Stomach (tissue), 4 donors: ENCODE measurements at regions not wholly inside any gene's neighbourhood (a gene's known extent, or its start where the extent isn't known, plus 50 kb on each side); places are given as distances from the start of the nearest gene placed in this dataset.

Experiments used
- POLR2A ChIP-seq, 4 donors: fragments of 450-650 bp; IDR thresholded peaks; one replicate each; pipeline ENCODE4 v1.6.1; 2016; ENCODE audit warnings: antibody characterized with exemption in 4 of 4, control low read depth in 2 of 4, mild to moderate bottlenecking in 1 of 4, moderate library complexity in 1 of 4
- POLR2AphosphoS5 ChIP-seq, 3 donors: sonication (generic); formaldehyde crosslinking; IDR thresholded peaks; one replicate each; pipeline ENCODE4 v1.6.1; 2016; ENCODE audit warnings: antibody characterized with exemption in 3 of 3
- TF ChIP-seq, protein P1 (sequence below), 7 experiments: fragments of 450-650 bp in 4 of 7; fragments of 200-600 bp in 3 of 7; sonication (generic) in 3 of 7; IDR thresholded peaks; one replicate each; pipeline ENCODE4 v1.5.1; 2016 to 2019; ENCODE audit warnings: antibody characterized with exemption in 7 of 7, control low read depth in 2 of 7, mild to moderate bottlenecking in 1 of 7

DNA sequence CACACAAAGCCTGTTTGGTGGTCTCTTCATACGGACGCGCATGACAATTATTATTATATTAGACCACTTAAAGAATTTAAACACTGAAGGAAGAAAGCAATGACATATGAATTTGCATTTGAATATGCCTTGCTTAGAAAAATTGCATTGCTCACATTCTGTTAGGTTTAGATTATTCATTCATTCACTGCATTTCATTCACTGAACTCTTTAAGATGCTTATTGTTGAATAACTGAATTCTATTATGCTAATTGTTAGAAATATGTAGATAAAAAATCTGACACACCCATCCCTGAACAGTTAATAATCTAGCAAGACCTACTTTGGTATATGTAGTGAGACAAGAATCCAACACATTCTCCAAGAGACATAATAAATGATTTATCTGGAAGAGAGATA, 94.4 kb upstream of the PEX5L start:
- TF ChIP-seq, protein P1, sequence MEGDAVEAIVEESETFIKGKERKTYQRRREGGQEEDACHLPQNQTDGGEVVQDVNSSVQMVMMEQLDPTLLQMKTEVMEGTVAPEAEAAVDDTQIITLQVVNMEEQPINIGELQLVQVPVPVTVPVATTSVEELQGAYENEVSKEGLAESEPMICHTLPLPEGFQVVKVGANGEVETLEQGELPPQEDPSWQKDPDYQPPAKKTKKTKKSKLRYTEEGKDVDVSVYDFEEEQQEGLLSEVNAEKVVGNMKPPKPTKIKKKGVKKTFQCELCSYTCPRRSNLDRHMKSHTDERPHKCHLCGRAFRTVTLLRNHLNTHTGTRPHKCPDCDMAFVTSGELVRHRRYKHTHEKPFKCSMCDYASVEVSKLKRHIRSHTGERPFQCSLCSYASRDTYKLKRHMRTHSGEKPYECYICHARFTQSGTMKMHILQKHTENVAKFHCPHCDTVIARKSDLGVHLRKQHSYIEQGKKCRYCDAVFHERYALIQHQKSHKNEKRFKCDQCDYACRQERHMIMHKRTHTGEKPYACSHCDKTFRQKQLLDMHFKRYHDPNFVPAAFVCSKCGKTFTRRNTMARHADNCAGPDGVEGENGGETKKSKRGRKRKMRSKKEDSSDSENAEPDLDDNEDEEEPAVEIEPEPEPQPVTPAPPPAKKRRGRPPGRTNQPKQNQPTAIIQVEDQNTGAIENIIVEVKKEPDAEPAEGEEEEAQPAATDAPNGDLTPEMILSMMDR (IDR thresholded peaks at IDR 0.05) = no peak
- TF ChIP-seq POLR2AphosphoS5 (IDR thresholded peaks at IDR 0.05) = no peak
- no peak for TF ChIP-seq POLR2A (IDR thresholded peaks at IDR 0.05)
